DMS 273 treated with DMSO at 0.1 percent for 48 hours (cell line): ENCODE measurements at regions not wholly inside any gene's neighbourhood (a gene's known extent, or its start where the extent isn't known, plus 50 kb on each side); places are given as distances from the start of the nearest gene placed in this dataset.
"Not testable (repeated sequence)": the region's sequence is repeated elsewhere in the genome, so short reads cannot be mapped to it uniquely, and the experiment has no call there.

Source experiments
- DNase-seq: peaks from one replicate; lab custom pipeline; 2025; lab: John Stamatoyannopoulos, UW

GRCh38 chr2:156005531-156005930 lies 327.0 kb downstream of the NR4A2 start:
- DNase-seq, result no peak

- DNase-seq, result no peak
These were observed 328.1 kb downstream of the NR4A2 start for GRCh38 chr2:156004459-156004858.

- no peak for DNase-seq
These were observed 328.7 kb downstream of the NR4A2 start for GRCh38 chr2:156003780-156004179.

GRCh38 chr2:156001851-156002250 lies 330.7 kb downstream of the NR4A2 start:
- DNase-seq, result no peak

GRCh38 chr2:155997538-155997937 lies 335.0 kb downstream of the NR4A2 start:
- DNase-seq, result no peak

GRCh38 chr2:155994315-155994714 lies 338.2 kb downstream of the NR4A2 start:
- DNase-seq, result no peak

- no peak for DNase-seq
These were observed 348.7 kb downstream of the NR4A2 start for GRCh38 chr2:155983845-155984244.

GRCh38 chr2:155982135-155982534 lies 350.4 kb downstream of the NR4A2 start:
- no peak for DNase-seq

- DNase-seq, result no peak
These were observed 351.5 kb downstream of the NR4A2 start for GRCh38 chr2:155980941-155981560.

- no peak for DNase-seq
These were observed 356.8 kb downstream of the NR4A2 start for GRCh38 chr2:155975734-155976133.

GRCh38 chr2:155972916-155973315 lies 359.6 kb downstream of the NR4A2 start:
- no peak for DNase-seq

GRCh38 chr2:155966064-155966471 lies 366.5 kb downstream of the NR4A2 start:
- not testable (repeated sequence) for DNase-seq

- DNase-seq, result no peak
These were observed 367.0 kb downstream of the NR4A2 start for GRCh38 chr2:155965415-155966063.

GRCh38 chr2:155961641-155962040 lies 370.9 kb downstream of the NR4A2 start:
- DNase-seq, result no peak

GRCh38 chr2:155958834-155959233 lies 373.7 kb downstream of the NR4A2 start:
- DNase-seq, result no peak

GRCh38 chr2:155947069-155947468 lies 385.5 kb downstream of the NR4A2 start:
- DNase-seq, result no peak

GRCh38 chr2:155944218-155944617 lies 388.3 kb downstream of the NR4A2 start:
- no peak for DNase-seq

GRCh38 chr2:155930312-155930711 lies 402.2 kb downstream of the NR4A2 start:
- no peak for DNase-seq

- no peak for DNase-seq
These were observed 415.1 kb downstream of the NR4A2 start for GRCh38 chr2:155917380-155917779.

- no peak for DNase-seq
These were observed 419.2 kb downstream of the NR4A2 start for GRCh38 chr2:155913356-155913755.

GRCh38 chr2:155908567-155908966 lies 424.0 kb downstream of the NR4A2 start:
- no peak for DNase-seq

- no peak for DNase-seq
These were observed 425.3 kb downstream of the NR4A2 start for GRCh38 chr2:155907211-155907610.

- DNase-seq, result no peak
These were observed 426.9 kb downstream of the NR4A2 start for GRCh38 chr2:155905657-155906056.

GRCh38 chr2:155904720-155905119 lies 427.8 kb downstream of the NR4A2 start:
- no peak for DNase-seq
